A673 (cell line): ENCODE measurements at regions not wholly inside any gene's neighbourhood (a gene's known extent, or its start where the extent isn't known, plus 50 kb on each side); places are given as distances from the start of the nearest gene placed in this dataset.

Experiments
- CTCF ChIP-seq: fragments of 300-800, 200-600 bp; sonication (generic); conservative IDR thresholded peaks from 2 replicates; pipeline ENCODE4 v1.5.1; 2017; ENCODE audit warnings: low read depth, mild to moderate bottlenecking, antibody characterized with exemption, low read length, moderate library complexity, mixed read lengths
- EZH2 ChIP-seq: fragments of 200-600 bp; sonication (generic); IDR thresholded peaks from 2 replicates; pipeline ENCODE4 v1.6.1; 2017; ENCODE audit warnings: borderline replicate concordance, low read depth, mild to moderate bottlenecking, mixed read lengths, antibody characterized with exemption, low read length; ENCODE audit not compliant: poor library complexity, severe bottlenecking

- no peak for TF ChIP-seq CTCF
- no peak for TF ChIP-seq EZH2
These were observed 64.6 kb upstream of the ST8SIA3 start for GRCh38 chr18:57287766-57288165.
